Ascending aorta (tissue), 2 donors: ENCODE measurements at regions not wholly inside any gene's neighbourhood (a gene's known extent, or its start where the extent isn't known, plus 50 kb on each side); places are given as distances from the start of the nearest gene placed in this dataset.

Experiments used
- DNase-seq, 2 donors: peaks; one replicate each; pipeline ENCODE4 v3.0.0-alpha.2; 2019; ENCODE audit warnings: low spot score in 2 of 2
- H3K27ac ChIP-seq, 2 donors: fragments of 200-600 bp; sonication (generic); one replicate each; pipeline ENCODE4 v1.5.1; 2016 to 2017; ENCODE audit warnings: mild to moderate bottlenecking in 1 of 2
- H3K27me3 ChIP-seq: fragments of 200-600 bp; sonication (generic); one replicate; pipeline ENCODE4 v1.5.1; 2017
- H3K36me3 ChIP-seq, 2 donors: fragments of 200-600 bp; sonication (generic); one replicate each; pipeline ENCODE4 v1.5.1; 2016
- H3K4me1 ChIP-seq, 2 donors: fragments of 200-600 bp; sonication (generic); one replicate each; pipeline ENCODE4 v1.5.1; 2016 to 2017; ENCODE audit warnings: mild to moderate bottlenecking in 1 of 2
- H3K4me3 ChIP-seq, 2 donors: fragments of 200-600 bp; sonication (generic); one replicate each; pipeline ENCODE4 v1.5.1; 2016 to 2017; ENCODE audit warnings: mild to moderate bottlenecking in 1 of 2
- H3K9me3 ChIP-seq, 2 donors: fragments of 200-600 bp; sonication (generic); one replicate each; pipeline ENCODE4 v1.5.1; 2016
- CTCF ChIP-seq, 3 experiments: fragments of 200-600 bp in 2 of 3; fragments of 450-650 bp in 1 of 3; sonication (generic) in 2 of 3; IDR thresholded peaks; one replicate each; pipeline ENCODE4 v1.5.1; 2016 to 2019; ENCODE audit warnings: antibody characterized with exemption in 3 of 3, mild to moderate bottlenecking in 1 of 3, moderate library complexity in 1 of 3
- intact Hi-C: fragments of 100-400 bp; cut with DNase I; formaldehyde crosslinking; loops from one replicate; pipeline ENCODE4 v1.15.1; 2023

GRCh38 chr13:75079226-75079625, 402.7 kb downstream of the TBC1D4 start:
- Histone ChIP-seq H3K9me3 (no peaks in the 10 kb centered on the region), H3K27me3 (no peaks in the 10 kb centered on the region), H3K27ac (no peak overlapping the region), H3K4me3 (no peak overlapping the region), H3K36me3 (no peaks in the 10 kb centered on the region), H3K4me1 (no peaks in the 10 kb centered on the region)
- DNase-seq = no peak
- TF ChIP-seq CTCF (IDR thresholded peaks at IDR 0.05) = no peak
- intact Hi-C loops = no loop called here

- no peak overlapping the region for H3K27ac ChIP-seq
- no peaks in the 10 kb centered on the region for H3K4me1 ChIP-seq
- intact Hi-C loops = no loop called here
- no peaks in the 10 kb centered on the region for H3K36me3 ChIP-seq
- TF ChIP-seq CTCF (IDR thresholded peaks at IDR 0.05) = no peak
- DNase-seq = no peak
- no peak overlapping the region for H3K4me3 ChIP-seq
- no peaks in the 10 kb centered on the region for H3K9me3 ChIP-seq
- H3K27me3 ChIP-seq = no peaks in the 10 kb centered on the region
Observed at GRCh38 chr13:75076476-75076875, 405.5 kb downstream of the TBC1D4 start.

- Histone ChIP-seq H3K4me3 (no peak overlapping the region), H3K27me3 (no peaks in the 10 kb centered on the region), H3K27ac (no peak overlapping the region), H3K36me3 (no peaks in the 10 kb centered on the region), H3K9me3 (no peaks in the 10 kb centered on the region), H3K4me1 (no peaks in the 10 kb centered on the region)
- TF ChIP-seq CTCF (IDR thresholded peaks at IDR 0.05) = no peak
- intact Hi-C loops = no loop called here
- DNase-seq = no peak
Observed at GRCh38 chr13:75073786-75074185, 408.2 kb downstream of the TBC1D4 start.

GRCh38 chr13:75072891-75073290, 409.1 kb downstream of the TBC1D4 start:
- no peak overlapping the region for H3K27ac ChIP-seq
- no peaks in the 10 kb centered on the region for H3K27me3 ChIP-seq
- TF ChIP-seq CTCF (IDR thresholded peaks at IDR 0.05) = no peak
- no peaks in the 10 kb centered on the region for H3K36me3 ChIP-seq
- intact Hi-C loops = no loop called here
- no peak for DNase-seq
- H3K9me3 ChIP-seq = no peaks in the 10 kb centered on the region
- no peaks in the 10 kb centered on the region for H3K4me1 ChIP-seq
- H3K4me3 ChIP-seq = no peak overlapping the region

- Histone ChIP-seq H3K9me3 (no peaks in the 10 kb centered on the region), H3K27ac (no peak overlapping the region), H3K4me3 (no peak overlapping the region), H3K27me3 (no peaks in the 10 kb centered on the region), H3K4me1 (no peaks in the 10 kb centered on the region), H3K36me3 (no peaks in the 10 kb centered on the region)
- TF ChIP-seq CTCF (IDR thresholded peaks at IDR 0.05) = no peak
- no peak for DNase-seq
- intact Hi-C loops = no loop called here
Observed at GRCh38 chr13:75072368-75072767, 409.6 kb downstream of the TBC1D4 start.

GRCh38 chr13:75071796-75072195, 410.2 kb downstream of the TBC1D4 start:
- no peaks in the 10 kb centered on the region for H3K27me3 ChIP-seq
- no peak overlapping the region for H3K4me3 ChIP-seq
- no peak overlapping the region for H3K27ac ChIP-seq
- intact Hi-C loops = no loop called here
- no peak for DNase-seq
- H3K4me1 ChIP-seq = no peaks in the 10 kb centered on the region
- TF ChIP-seq CTCF (IDR thresholded peaks at IDR 0.05) = no peak
- no peaks in the 10 kb centered on the region for H3K36me3 ChIP-seq
- H3K9me3 ChIP-seq = no peaks in the 10 kb centered on the region
